Small intestine (tissue), 7 donors: ENCODE measurements at regions not wholly inside any gene's neighbourhood (a gene's known extent, or its start where the extent isn't known, plus 50 kb on each side); places are given as distances from the start of the nearest gene placed in this dataset.

ENCODE experiments used
- DNase-seq, 2 donors: peaks; one replicate each; pipeline versions ENCODE4 v3.0.0 to v3.0.0-alpha.2; 2013
- FAIRE-seq: peaks from 2 replicates; lab custom pipeline; 2012; peaks lifted over from hg19 to GRCh38; lab: Jason Lieb, UNC
- H3K27ac ChIP-seq, 3 donors: one replicate each; pipeline ENCODE4 v1.5.1; 2013; ENCODE audit warnings: low read length in 2 of 3, mild to moderate bottlenecking in 2 of 3, control low read depth in 1 of 3, inconsistent platforms in 1 of 3, low read depth in 1 of 3, moderate library complexity in 1 of 3
- H3K27me3 ChIP-seq, 3 donors: one replicate each; pipeline ENCODE4 v1.6.1; 2013; ENCODE audit warnings: low read length in 3 of 3, inconsistent platforms in 1 of 3; ENCODE audit not compliant: control insufficient read depth in 3 of 3, insufficient read depth in 3 of 3
- H3K36me3 ChIP-seq, 3 donors: one replicate each; pipeline ENCODE4 v1.6.1; 2013; ENCODE audit warnings: low read length in 3 of 3, inconsistent platforms in 1 of 3, low read depth in 1 of 3, mild to moderate bottlenecking in 1 of 3, moderate library complexity in 1 of 3; ENCODE audit not compliant: control insufficient read depth in 3 of 3, insufficient read depth in 2 of 3
- H3K4me1 ChIP-seq, 3 donors: one replicate each; pipeline ENCODE4 v1.6.1; 2013; ENCODE audit warnings: low read length in 2 of 3, inconsistent platforms in 1 of 3, low read depth in 1 of 3, mild to moderate bottlenecking in 1 of 3, moderate library complexity in 1 of 3; ENCODE audit not compliant: control insufficient read depth in 3 of 3, insufficient read depth in 2 of 3
- H3K4me3 ChIP-seq, 3 donors: one replicate each; pipeline ENCODE4 v1.5.1; 2013; ENCODE audit warnings: low read length in 3 of 3, control low read depth in 1 of 3, inconsistent platforms in 1 of 3, low read depth in 1 of 3, mild to moderate bottlenecking in 1 of 3, moderate library complexity in 1 of 3
- H3K9me3 ChIP-seq, 2 donors: one replicate each; pipeline ENCODE4 v1.6.1; 2013; ENCODE audit warnings: low read depth in 1 of 2, low read length in 1 of 2; ENCODE audit not compliant: control insufficient read depth in 2 of 2, insufficient read depth in 1 of 2
- WGBS, 3 donors: extraction: QIAGEN DNeasy Blood & Tissue Kit; methylation state at CpG; one replicate each; pipeline ENCODE4 v1.1.7; 2013; 5-methylcytosine and 5-hydroxymethylcytosine counted together
- donor health status: healthy with polysubstance abuse.
- donor health status: control.
- donor health status: control.
- donor health status: Bipolar disorder and iron deficiency.
- donor health status: healthy.

GRCh38 chr2:109695290-109695689, 81.1 kb downstream of the SOWAHC start:
- FAIRE-seq: no peak
- H3K4me1 ChIP-seq: peaks cover 3 to 63% (median 16%) of the 10 kb centered on the region in 3 donors
- H3K27me3 ChIP-seq: no peaks in the 10 kb centered on the region
- H3K4me3 ChIP-seq: no peak overlapping the region
- WGBS, 3 donors: 67 to 82% (median 73%) methylated on average over 2 of the region's 2 CpGs
- H3K36me3 ChIP-seq: no peaks in the 10 kb centered on the region
- no peaks in the 10 kb centered on the region for H3K9me3 ChIP-seq
- DNase-seq: no peak
- no peak overlapping the region for H3K27ac ChIP-seq

GRCh38 chr2:109699646-109700045, 85.5 kb downstream of the SOWAHC start:
- H3K36me3 ChIP-seq: no peaks in the 10 kb centered on the region
- peak overlapping the region in 1 of 3 donors; percentile 5 for H3K4me3 ChIP-seq
- no peaks in the 10 kb centered on the region for H3K9me3 ChIP-seq
- no peak for FAIRE-seq
- peak; percentile 81 to 85 for DNase-seq
- no peaks in the 10 kb centered on the region for H3K27me3 ChIP-seq
- H3K4me1 ChIP-seq: peaks cover 1 to 48% (median 6%) of the 10 kb centered on the region in 3 donors
- H3K27ac ChIP-seq: peak overlapping the region; percentile 67 to 94 (median 93)
- 7 to 33% (median 30%) methylated on average over 7 of the region's 7 CpGs for WGBS, 3 donors

- no peaks in the 10 kb centered on the region for H3K9me3 ChIP-seq
- no peak overlapping the region for H3K4me3 ChIP-seq
- H3K27me3 ChIP-seq: no peaks in the 10 kb centered on the region
- peak overlapping the region in 1 of 3 donors; percentile 94 for H3K27ac ChIP-seq
- FAIRE-seq: no peak
- DNase-seq: no peak
- WGBS, 3 donors: 75 to 82% (median 80%) methylated on average over 11 of the region's 11 CpGs
- peaks cover 1 to 45% (median 6%) of the 10 kb centered on the region in 3 donors for H3K4me1 ChIP-seq
- H3K36me3 ChIP-seq: no peaks in the 10 kb centered on the region
Observed at GRCh38 chr2:109700680-109701274, 86.6 kb downstream of the SOWAHC start.

- Histone ChIP-seq H3K36me3 (no peaks in the 10 kb centered on the region), H3K4me1 (peaks cover 1 to 45% (median 6%) of the 10 kb centered on the region in 3 donors), H3K9me3 (no peaks in the 10 kb centered on the region), H3K27ac (peak overlapping the region in 1 of 3 donors; percentile 86), H3K4me3 (no peak overlapping the region), H3K27me3 (no peaks in the 10 kb centered on the region)
- DNase-seq (no peak), FAIRE-seq (no peak)
- 83 to 91% (median 91%) methylated on average over 7 of the region's 7 CpGs for WGBS, 3 donors
Observed at GRCh38 chr2:109701362-109701761, 87.2 kb downstream of the SOWAHC start.

GRCh38 chr2:109702250-109702985, 88.3 kb downstream of the SOWAHC start:
- Histone ChIP-seq H3K9me3 (no peaks in the 10 kb centered on the region), H3K27ac (peak overlapping the region; percentile 62 to 86 (median 68)), H3K4me1 (peaks cover 1 to 45% (median 6%) of the 10 kb centered on the region in 3 donors), H3K36me3 (no peaks in the 10 kb centered on the region), H3K27me3 (no peaks in the 10 kb centered on the region), H3K4me3 (no peak overlapping the region)
- no peak for FAIRE-seq
- 21 to 46% (median 42%) methylated on average over 9 of the region's 9 CpGs for WGBS, 3 donors
- DNase-seq: peak; percentile 66 to 85

- Histone ChIP-seq H3K36me3 (no peaks in the 10 kb centered on the region), H3K27me3 (no peaks in the 10 kb centered on the region), H3K4me3 (no peak overlapping the region), H3K9me3 (no peaks in the 10 kb centered on the region), H3K27ac (peak overlapping the region in 1 of 3 donors; percentile 86), H3K4me1 (peaks cover 1 to 45% (median 6%) of the 10 kb centered on the region in 3 donors)
- FAIRE-seq (no peak), DNase-seq (no peak)
- 76% methylated on average over 7 of the region's 7 CpGs for WGBS, 3 donors
Observed at GRCh38 chr2:109703077-109703476, 88.9 kb downstream of the SOWAHC start.

- FAIRE-seq (no peak), DNase-seq (no peak)
- Histone ChIP-seq H3K36me3 (no peaks in the 10 kb centered on the region), H3K27ac (no peak overlapping the region), H3K9me3 (no peaks in the 10 kb centered on the region), H3K4me3 (no peak overlapping the region), H3K4me1 (peaks cover 1 to 40% (median 6%) of the 10 kb centered on the region in 3 donors), H3K27me3 (no peaks in the 10 kb centered on the region)
- WGBS, 3 donors: 82 to 84% (median 82%) methylated on average over 3 of the region's 3 CpGs
Observed at GRCh38 chr2:109703798-109704197, 89.6 kb downstream of the SOWAHC start.

GRCh38 chr2:109707281-109708147, 86.6 kb upstream of the RGPD5 start:
- H3K4me1 ChIP-seq: peaks cover 0 to 5% (median 3%) of the 10 kb centered on the region in 3 donors
- no peak overlapping the region for H3K27ac ChIP-seq
- 84 to 86% (median 84%) methylated on average over 9 of the region's 9 CpGs for WGBS, 3 donors
- H3K4me3 ChIP-seq: no peak overlapping the region
- no peaks in the 10 kb centered on the region for H3K9me3 ChIP-seq
- DNase-seq: no peak
- no peaks in the 10 kb centered on the region for H3K36me3 ChIP-seq
- no peaks in the 10 kb centered on the region for H3K27me3 ChIP-seq
- no peak for FAIRE-seq
